Retinal pigment epithelial cell (primary cell): ENCODE measurements at regions not wholly inside any gene's neighbourhood (a gene's known extent, or its start where the extent isn't known, plus 50 kb on each side); places are given as distances from the start of the nearest gene placed in this dataset.

Experiments used
- DNase-seq: peaks from one replicate; pipeline ENCODE4 v3.0.0-alpha.2; 2010; ENCODE audit warnings: low read depth
- H3K4me3 ChIP-seq: 2 replicates; pipeline ENCODE4 v1.5.1; 2011; ENCODE audit warnings: mild to moderate bottlenecking, low read length, control low read depth, moderate library complexity
- CTCF ChIP-seq: conservative IDR thresholded peaks from 2 replicates; pipeline ENCODE4 v1.5.1; 2011; ENCODE audit warnings: low read depth, low read length, control low read depth, inconsistent platforms

GRCh38 chr7:16062269-16062668 is 359.1 kb downstream of the CRPPA start:
- TF ChIP-seq CTCF: no peak
- DNase-seq: no peak
- no peak overlapping the region for H3K4me3 ChIP-seq

- no peak for TF ChIP-seq CTCF
- H3K4me3 ChIP-seq: no peak overlapping the region
- no peak for DNase-seq
Observed at GRCh38 chr7:16061630-16062029, 359.7 kb downstream of the CRPPA start.

- no peak for DNase-seq
- no peak overlapping the region for H3K4me3 ChIP-seq
- TF ChIP-seq CTCF: no peak
Observed at GRCh38 chr7:16061011-16061410, 360.3 kb downstream of the CRPPA start.

GRCh38 chr7:16060502-16060901 is 360.8 kb downstream of the CRPPA start:
- TF ChIP-seq CTCF: no peak
- H3K4me3 ChIP-seq: no peak overlapping the region
- no peak for DNase-seq

- no peak overlapping the region for H3K4me3 ChIP-seq
- no peak for DNase-seq
- TF ChIP-seq CTCF: no peak
Observed at GRCh38 chr7:16055263-16055976, 365.9 kb downstream of the CRPPA start.

GRCh38 chr7:16051561-16052255 is 365.2 kb upstream of the MEOX2 start:
- no peak for DNase-seq
- no peak overlapping the region for H3K4me3 ChIP-seq
- TF ChIP-seq CTCF: no peak

GRCh38 chr7:16046041-16046440 is 359.6 kb upstream of the MEOX2 start:
- no peak for TF ChIP-seq CTCF
- no peak overlapping the region for H3K4me3 ChIP-seq
- DNase-seq: no peak
